GM18498 (cell line): ENCODE measurements at regions not wholly inside any gene's neighbourhood (a gene's known extent, or its start where the extent isn't known, plus 50 kb on each side); places are given as distances from the start of the nearest gene placed in this dataset.

Experiments
- ATAC-seq: cut with Tn5 transposase; IDR thresholded peaks from one replicate; pipeline ENCODE4 v1.9.1; 2021; ENCODE audit warnings: mild to moderate bottlenecking, moderate library complexity; ENCODE audit not compliant: unreplicated experiment

DNA sequence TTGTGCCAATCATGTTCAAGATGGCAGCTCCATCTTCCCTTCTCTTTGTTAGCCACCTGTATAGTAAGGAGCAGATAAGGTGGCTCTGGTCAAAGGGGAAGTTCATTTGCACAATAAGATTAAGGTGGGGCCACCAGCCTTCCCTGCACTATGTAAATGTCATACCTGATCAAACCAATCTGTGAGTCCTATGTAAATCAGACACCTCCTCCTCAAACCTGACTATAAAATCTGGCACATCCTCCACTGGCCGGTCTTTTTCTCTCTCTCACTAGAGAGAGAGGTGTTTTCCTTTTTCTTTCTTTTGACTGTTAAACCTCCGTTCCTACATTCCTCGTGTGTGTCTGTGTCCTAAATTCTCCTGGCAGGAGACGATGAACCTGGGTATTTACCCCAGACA lies 572.5 kb upstream of the AADAT start:
- ATAC-seq: no peak

DNA sequence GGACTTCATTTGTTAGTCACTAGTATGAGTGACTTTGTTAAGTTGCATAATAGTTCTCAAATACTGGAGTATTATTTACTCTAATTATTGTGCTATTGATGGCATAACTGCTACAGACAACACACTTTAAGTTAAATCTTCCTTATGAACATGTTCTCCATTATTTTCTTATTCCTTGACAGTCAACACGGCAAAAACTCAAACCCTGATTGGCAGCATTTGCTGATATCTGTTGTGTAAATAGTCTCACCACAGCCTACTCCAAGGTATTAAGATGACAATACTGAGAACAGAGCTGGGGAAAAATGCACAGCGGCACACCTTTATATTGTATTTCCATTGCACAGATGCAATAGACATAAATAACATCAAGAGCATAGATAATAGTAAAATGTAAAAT lies 568.0 kb upstream of the AADAT start:
- no peak for ATAC-seq

DNA sequence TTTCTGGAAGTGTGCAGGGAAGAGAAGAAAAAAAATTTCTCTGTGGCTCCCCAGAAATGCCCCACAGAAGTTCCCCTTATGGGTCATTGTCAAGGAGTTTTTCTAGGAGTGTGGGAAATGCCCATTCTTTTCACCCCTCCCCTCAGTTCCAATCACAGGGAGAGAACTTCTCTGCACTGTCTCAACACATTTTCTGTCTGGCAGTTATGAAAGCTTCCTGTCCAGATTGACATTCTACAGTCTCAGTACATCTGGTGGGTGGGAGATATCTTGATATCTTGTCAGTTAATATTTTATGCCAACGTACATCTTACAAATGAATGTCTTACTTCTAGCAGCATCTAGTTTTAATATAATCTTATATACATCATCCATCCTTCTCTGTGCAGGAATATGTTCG lies 566.8 kb upstream of the AADAT start:
- ATAC-seq: no peak

DNA sequence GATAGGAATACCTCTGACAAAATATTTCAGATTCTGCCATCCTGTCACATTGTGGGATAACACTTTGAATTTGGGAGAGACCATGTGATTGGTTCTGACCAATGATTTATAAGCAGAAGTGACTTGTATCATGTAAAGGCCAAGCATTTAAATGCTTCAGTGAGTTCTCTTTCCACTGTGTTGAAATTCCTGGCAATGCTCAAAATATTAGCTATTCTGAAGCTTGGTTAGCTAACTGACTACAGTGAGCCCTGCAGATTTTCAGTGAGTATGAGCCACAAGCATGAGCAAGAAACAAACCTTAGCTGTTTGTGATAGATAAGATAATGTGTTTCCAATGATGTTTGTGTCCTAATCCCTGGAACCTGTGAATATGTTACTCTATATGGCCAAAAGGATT lies 562.8 kb upstream of the AADAT start:
- ATAC-seq: no peak

DNA sequence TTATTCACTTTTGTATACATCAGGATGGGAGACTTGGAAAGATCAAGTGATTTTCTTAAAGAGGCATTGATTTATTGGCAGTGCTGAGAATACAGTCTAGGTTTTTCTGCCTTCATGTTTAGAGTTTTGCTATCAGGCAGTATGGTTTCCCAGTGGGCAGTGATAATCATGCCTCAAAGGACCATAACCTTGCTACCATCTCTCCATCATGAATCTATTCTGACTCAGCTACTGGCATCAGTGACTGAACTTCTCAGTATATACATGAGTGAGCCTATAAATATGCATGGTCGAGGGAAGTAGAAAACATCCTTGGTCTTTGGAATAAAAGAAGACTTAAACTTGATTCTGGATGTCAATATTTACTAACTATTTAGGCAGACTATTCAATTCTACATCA lies 562.0 kb upstream of the AADAT start:
- no peak for ATAC-seq

DNA sequence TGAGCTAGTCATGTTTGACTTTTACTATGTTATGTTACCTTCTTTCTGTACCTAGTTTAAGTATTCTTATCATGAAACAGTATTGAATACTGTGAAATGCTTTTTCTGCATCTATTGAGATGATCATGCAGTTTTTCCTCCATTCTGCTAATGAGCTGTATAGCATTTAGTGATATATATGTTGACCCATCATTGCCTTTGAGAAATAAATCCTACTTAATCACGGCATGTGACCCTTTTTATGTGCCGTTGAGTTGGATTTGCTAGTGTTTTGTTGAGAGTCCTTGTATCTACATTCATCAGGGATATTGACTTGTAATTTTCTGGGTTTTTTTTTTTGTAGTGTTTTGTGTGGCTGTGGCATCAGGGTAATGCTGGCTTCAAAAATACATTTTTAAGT lies 537.7 kb upstream of the AADAT start:
- ATAC-seq: no peak

DNA sequence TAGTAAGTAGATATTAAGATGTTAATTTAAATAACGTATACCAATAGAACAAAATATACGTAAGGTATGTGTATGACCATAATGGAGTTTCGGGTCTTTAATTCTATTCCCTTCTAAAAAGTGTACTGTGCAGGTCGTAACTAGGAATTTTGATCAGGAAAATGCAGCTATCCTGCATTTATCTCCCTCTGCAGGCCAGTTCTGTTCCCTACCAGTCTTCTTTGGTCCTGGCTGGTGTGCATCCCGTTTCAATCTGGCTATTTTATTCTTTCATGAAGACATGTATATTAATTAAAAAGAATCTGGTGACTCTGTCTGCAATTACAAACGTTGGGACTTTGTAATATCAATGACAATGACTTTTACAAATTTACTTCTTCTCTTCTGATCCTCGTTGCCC lies 534.1 kb upstream of the AADAT start:
- ATAC-seq: no peak

DNA sequence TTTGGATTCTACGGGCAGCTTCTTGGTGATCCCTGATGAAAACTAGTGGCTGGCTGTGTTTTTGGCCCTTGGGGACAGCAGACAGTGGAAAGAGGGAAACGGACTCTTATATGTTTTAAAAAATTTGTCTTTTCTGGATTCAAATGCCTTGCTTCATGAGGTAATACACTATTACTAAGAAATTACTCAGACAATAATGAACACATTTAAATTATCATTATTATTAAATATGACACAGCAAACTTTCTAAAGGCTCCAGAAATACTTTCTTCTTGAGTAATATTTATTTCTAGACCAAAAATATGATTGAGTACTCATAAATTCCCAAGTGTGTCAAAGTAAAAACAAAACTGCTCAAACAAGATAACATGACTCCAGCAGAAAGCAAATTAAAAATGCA lies 520.7 kb upstream of the AADAT start:
- no peak for ATAC-seq

DNA sequence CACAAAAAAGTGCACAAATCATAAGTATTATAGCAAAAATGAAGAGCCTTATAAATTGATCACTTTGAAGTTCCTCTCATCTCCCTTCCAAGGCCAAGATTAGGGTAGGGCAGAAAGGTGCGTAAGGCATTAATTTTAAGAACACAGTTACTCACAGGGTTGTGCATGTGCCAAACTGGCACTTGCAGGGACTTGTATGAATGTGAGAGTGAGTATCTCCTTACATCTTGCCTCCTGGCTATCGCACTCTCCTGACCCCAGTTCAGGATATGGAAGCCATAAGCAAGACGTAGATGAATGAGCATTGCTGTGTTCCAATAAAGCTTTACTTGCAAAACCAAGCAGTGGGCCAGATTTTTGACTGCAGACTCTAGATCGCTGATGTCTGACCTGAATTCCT lies 510.1 kb upstream of the AADAT start:
- ATAC-seq: no peak

DNA sequence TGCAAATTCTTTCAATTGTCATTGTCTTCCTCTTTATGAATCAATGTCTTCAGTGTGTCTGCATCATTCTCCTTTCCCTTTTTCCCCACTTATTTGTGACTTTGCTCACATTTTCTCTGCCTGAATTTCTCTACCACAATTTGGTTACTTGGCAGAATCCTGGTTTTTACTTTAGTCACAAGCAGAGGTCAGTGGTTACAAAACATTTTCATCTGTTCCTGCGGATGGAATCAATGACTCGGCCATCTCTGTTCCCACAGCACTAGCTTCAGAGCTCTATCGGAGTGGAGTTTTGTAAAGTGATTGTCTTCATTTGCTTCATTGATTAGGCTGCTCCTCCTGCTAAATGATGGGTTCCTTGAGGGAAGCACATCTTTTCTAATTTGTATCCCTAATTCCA lies 501.3 kb upstream of the AADAT start:
- no peak for ATAC-seq

DNA sequence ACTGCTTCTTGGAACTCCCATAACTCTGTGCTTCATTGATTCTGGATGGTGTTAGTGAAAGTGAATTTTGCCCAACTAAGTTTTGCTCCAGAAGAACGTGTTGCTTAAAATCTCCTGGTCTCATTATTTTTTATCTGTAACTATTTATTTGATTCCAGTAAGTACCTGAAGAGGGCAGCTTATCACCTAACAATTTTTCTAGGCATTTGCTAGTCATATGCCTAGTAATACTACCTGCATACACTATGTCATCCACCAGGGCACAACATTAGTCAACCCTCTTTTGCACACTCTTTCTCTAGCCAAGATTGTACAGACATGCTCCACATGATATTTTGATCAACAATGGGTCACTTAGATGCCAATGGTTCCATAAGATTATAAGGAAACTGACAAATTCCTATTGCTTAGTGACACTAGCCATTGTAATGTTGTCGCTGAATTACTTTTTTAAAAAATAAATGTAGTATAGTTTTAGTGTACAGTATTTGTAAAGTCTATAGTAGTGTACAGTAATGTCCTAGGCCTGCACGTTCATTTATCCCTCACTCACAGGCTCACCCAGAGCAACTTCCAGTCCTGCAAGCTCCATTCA lies 499.9 kb upstream of the AADAT start:
- peak; percentile 99 for ATAC-seq

DNA sequence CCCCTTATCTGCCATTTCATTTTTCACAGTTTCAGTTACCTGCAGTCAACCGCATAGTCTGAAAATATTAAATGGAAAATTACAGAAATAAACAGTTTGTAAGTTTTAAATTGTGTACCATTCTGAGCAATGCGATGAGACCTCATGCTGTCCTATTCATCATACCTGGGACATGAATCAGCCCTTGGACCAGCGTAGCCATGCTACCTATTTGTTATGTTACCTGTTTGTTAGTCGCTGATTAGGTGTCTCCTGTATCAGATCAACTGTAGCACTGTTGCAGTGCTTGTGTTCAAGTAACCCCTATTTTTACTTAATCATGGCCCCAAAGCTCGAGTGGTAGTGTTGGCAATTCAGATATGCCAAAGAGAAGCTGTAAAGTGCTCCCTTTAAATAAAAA lies 492.2 kb upstream of the AADAT start:
- no peak for ATAC-seq

DNA sequence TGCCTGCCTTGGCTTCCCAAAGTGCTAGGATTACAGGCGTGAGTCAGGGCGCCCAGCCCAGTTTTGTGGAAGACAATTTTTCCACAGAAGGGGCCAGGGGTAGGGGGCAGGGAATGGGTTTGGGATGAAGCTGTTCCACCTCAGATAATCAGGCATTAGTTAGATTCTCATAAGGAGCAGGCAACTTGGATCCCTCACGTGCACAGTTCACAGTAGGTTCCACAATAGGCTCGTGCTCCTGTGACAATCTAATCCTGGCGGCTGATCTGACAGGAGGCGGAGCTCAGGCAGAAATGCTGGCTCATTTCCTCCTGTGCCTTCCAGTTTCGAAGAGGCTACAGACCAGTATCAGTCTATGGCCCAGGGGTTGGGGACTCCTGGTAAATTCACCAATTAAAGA lies 491.6 kb upstream of the AADAT start:
- no peak for ATAC-seq

DNA sequence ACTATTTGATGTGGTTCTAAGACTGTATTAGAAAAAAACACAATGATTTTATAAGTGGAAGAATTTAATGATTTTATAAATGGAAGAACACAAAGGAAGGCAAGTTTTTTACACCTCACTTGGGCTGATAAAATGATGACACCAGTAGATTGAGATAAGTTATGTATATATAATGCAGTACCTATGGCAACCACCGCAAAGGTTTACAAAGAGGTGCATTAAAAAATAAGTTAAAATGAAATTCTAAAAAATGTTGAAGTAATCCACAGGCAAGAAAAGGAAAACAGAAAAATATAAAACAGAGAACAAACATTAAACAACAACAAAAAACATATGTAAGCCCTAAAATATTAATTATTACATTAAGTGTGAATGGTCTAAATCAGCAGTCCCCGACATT lies 490.9 kb upstream of the AADAT start:
- no peak for ATAC-seq

DNA sequence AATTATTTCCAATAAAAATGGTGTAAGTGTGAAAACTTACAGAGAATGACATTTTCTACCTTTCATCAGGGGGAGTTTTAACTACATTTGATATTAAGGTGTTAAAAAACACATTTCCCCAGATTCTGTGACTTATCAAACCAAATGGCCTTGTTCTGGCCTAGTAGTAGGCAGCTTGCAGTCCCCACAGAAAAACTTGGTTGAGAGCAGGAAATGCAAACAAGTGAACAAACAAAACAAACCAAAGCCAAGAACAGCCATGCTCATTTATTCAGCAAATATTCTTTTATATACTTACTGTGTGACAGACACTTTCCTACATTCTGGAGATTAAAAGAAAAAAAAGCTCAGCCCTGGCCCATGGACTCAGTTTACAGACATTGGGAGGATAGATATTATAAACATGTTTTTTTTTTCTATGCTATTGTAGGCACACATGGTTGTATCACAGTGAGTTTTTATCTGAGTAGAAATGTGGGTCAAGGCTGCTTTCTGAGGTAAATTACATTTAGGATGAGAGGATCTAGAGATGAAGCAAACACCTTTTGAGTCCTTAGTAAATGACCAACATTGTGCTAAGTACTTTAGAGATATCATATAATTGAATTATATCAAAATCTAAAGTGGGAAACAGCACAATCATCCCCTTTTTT lies 449.2 kb upstream of the AADAT start:
- ATAC-seq: no peak

DNA sequence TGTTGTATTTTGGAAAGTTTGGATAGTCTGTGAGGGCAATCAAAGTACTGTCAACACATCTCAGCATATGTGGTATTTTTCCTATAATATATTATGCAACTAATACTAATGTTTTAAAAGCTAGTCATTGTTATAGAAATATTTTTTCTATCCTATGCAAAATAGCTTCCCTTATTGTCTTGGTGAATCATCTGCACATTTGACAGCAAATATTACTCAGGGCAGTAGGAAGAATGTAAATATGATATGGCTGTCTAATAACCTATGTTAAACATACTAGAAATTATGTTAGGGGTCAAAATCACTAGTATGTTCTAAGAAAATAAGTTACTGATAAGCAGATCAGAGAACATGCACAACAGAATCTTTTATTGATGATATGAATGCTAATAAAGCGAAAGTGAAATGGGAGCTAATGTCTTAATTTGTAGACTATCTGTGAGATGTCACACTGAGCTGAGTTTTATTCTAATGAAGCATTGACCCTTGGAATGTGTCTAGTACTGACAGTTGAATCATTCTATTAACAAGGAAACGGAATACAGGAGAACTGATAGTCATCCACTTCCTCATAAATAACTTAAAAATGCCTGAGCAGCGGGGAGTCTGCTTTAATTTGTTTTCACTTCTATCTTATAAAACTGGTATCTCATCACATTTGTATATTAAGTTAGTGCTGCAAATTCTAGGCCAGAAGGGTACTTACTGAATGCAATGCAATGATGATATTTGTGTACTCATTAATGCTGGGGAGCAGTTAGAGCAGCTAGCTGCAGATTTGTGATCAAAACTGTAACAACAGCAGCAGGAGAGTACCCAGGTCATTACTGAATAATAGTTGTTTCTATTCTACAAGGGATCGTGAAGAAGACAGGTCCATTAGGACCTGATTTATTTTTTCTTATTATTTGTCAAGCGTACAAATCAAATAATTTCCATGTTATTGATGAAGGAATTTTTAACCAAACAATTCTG lies 440.3 kb upstream of the AADAT start:
- no peak for ATAC-seq

DNA sequence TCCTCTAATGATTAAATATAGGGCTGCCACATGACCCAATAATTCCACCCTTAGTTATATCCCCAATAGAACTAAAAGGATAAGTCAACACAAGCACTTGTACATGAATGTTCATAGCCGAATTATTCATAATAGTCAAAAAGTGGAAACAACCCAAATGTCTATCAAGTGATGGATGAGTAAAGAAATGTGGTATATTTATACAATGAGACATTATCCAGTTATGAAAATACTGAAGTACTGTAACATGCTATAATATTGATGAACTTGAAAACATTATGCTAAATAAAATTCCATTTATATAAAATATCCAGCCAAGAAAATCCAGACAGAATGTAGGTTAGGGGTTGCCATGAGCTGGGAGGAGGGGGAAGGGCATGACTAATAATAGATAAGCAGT lies 436.7 kb upstream of the AADAT start:
- no peak for ATAC-seq

DNA sequence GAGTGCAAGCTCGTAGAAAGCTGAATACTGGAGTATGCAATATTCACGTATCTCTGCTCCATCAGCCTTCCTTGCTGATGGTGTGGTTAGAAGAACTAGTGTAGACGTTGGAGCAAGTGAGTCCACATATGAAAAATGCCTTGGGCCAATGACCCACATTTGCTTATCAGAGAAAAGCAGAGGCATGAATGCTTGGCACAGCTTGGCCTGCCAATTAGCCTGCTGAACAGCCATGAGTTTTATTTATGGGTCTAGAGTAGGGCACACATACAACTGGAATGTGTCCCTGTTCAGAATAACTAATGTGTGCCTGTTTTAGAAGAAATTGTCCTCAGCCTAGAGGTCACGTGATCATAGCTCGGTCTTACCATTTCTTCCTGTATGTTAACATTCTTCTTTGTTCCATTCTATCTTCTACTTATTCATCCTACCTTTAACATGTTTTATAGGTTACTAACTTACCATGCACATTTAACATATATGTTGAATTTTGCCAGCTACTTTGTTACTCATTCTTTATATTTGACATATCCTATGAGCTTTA lies 432.7 kb upstream of the AADAT start:
- ATAC-seq: no peak

DNA sequence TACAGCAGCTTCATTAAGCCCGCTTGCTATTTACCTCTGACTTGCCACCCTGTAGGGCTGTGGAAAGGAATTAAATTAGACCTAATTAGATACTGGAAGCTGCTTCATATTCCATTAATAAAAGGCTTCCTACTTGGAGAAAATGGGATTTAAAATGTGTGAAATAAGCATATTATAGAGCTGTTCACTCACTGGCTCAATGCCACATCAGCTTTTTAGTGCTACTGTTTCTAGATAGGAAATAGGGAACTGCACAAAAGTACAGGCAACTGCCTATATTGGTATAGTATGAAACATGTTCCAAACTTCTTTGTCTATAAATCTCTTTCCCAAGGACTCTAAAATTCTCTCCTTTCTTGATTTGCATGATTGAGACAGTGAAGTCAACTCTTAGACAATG lies 407.9 kb upstream of the AADAT start:
- ATAC-seq: peak; percentile 27

DNA sequence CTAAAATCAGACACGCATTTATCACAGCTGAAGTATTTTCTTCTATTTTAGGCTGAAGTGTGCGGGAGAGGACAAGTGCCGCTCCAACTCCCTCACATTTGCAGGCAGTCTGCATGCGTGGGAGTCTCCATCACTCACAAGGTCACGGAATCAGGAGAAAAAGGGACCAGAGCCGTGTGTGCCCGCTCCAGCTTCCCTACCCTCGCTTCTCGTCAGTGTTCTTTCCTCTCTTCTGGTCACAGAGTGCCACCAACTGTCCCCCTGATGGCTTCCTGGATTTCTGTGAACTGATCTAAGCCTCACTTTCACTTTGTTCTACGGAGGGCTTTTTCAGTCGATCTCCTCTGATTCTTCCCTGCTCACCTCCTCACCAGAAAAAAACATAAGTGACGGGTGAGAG lies 407.4 kb upstream of the AADAT start:
- peak; percentile 91 for ATAC-seq

DNA sequence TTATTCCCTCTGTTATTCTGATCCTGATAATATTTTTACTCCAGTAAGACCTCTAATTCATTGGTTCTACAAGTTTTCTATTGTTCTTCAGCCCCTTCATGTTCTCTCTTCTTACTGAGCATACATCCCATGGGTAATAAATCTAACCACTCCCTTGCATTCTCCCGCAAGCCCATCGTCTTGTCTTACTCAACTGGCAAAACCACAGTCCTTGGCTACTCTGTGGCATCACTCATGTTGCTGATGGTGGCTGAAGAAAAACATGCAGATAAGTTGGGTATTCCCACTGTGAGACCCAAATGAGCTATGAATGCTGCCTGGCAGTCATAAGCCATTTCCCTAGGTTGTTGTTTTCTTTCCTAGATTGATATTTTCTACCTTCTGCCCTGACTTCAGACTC lies 402.2 kb upstream of the AADAT start:
- ATAC-seq: no peak

DNA sequence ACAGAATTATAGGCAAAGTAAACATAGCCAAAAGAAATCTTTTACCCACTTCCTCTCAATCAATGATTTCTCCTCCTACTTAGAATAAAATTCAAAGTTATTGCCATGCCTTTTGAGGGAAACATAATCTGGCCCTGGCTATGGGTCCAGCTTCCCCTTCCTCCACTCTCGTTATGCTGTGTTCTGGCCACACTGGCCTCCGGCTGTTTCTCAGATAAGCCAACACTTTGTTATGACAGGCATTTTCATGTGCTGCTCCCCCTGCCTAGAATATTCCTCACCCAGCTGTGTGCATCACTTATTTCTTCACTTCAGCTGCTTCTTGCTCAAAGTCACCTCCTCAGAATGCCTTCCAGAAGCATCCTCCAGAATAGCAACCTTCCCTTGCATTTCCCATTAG lies 386.6 kb upstream of the AADAT start:
- ATAC-seq: no peak
